Central memory CD4-positive, alpha-beta T cell (primary cell): ENCODE measurements at regions not wholly inside any gene's neighbourhood (a gene's known extent, or its start where the extent isn't known, plus 50 kb on each side); places are given as distances from the start of the nearest gene placed in this dataset.

ENCODE experiments used
- DNase-seq: peaks from one replicate; pipeline ENCODE4 v3.0.0; 2022

DNA sequence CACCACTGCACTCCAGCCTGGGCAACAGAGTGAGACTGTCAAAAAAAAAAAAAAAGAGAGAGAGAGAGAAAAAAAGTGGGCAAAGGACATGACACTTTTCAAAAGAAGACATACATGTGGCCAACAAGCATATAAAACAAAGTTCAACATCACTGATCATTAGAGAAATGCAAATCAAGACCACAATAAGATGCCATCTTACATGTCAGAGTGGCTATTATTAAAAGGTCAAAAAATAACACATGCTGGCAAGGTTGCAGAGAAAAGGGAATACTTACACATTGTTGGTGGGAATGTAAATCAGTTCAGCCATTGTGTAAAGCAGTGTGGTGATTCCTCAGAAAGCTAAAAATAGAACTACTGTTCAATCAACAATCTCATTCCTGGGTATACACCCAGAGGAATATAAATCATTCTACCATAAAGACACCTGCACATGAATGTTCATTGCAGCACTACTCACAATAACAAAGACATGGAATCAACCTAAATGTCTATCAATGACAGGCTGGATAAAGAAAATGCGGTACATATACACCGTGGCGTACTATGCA lies 94.9 kb upstream of the TRIM2 start:
- no peak for DNase-seq

DNA sequence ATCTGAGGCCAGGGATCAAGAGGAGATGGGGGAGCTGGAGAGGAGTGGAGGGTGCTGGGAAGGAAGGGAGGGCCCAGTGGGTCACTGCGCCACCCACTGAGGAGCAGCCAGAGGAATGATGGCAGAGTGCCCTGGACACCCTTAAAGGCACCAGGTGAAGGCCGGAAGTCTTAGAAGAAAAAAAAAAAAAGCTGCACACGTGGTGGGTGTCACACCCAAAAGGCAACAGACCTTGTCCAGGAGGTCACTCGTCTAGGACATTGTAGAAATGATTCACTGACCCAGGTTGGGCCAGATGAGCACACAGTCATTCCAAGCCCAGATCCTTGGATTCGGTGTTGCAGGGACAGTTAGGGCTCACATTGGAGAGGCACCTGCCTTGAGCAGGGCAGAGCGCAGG lies 93.5 kb upstream of the TRIM2 start:
- DNase-seq = no peak

DNA sequence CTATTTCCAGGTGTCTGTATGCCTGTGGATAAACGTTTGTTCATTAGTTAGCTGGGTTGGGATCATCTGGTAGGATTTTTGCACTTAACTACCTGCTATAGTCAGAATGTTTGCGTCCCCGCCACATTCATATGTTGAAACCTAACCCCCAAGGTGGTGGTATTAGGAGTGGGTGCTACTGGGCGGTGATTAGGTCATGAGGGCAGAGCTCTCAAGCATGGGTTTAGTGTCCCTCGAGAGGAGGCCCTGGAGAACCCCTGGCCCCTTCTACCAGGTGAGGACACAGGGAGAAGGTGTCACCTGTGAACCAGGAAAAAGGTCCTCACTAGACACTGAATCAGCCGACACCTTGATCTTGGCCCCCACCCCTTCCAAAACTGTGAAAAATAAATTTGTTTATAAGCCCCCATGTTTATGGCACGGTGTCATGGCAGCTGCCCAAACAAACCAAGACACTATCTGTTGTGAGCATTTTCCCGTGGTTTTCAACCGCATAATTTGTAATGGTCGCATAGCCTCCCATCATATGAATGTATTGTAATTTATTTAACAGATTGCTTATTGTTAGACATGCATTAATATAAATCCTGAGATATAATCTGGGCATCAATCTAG lies 92.7 kb upstream of the TRIM2 start:
- no peak for DNase-seq

DNA sequence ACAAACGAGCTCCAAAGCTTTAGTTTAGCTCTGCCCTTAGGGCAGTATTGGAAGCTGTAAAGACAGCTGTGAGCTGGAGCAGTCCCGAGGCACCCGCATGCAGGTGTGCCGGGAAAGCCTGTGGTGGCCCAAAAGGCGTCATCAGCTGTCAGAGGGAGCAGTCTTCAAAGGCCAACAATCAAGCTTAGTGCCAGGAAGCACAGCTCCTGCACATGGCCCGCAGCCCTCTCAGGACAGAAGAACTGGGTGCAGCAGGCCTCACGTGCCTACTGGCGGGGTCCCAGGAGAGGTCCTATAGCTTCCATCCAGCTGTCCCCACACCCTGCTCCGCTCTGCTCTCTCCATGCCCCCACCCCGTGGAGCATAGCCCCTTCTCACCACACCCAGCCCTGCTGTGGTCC lies 92.2 kb upstream of the TRIM2 start:
- DNase-seq = peak; percentile 55

DNA sequence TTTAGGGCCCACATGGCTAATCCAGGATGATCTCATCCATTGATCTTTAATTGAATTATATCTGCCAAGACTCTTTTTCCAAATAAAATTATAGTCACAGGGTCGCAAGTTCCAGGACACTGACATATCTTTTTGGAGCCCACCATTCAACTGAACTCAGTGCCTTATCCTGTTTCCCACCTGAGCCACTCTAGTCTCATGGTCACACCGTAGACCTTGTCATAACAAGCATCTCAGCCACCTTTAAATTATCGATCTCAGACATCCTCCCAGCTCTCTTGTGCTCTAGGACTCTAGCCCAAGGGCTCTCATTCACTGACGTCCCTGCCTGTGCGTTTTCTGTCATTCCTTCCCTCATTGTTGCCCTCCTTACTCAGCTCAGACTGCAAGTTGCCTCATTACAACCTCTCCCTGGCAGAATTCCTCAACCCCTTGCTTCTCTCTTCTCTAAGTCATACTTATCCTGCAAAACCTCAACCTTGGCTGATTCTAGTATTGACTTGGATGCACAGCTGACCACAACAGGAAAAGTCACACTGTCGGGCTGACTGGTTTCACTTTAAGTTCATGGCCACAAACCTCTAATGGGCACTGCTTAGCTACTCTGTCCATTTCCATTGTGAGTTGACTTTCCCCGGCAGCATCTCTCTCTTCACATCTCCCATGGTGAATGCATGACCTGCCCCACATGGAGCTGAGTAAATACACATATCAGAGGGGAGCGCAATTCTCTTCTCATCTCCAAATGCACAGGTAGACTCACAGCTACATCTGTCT lies 91.0 kb upstream of the TRIM2 start:
- DNase-seq = no peak

DNA sequence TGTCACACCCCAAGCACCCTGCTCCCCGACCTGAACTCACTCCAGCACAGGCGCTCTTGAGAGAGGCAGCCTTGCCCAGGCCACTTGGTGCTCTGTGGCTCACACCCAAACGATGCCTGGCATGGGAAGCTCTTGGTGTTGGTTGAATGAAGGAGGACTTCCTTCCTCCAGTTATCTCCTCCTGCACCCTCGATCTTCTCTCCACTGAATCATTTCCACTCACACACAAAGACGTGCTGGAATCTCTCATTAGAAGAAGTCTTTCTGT lies 90.5 kb upstream of the TRIM2 start:
- no peak for DNase-seq

DNA sequence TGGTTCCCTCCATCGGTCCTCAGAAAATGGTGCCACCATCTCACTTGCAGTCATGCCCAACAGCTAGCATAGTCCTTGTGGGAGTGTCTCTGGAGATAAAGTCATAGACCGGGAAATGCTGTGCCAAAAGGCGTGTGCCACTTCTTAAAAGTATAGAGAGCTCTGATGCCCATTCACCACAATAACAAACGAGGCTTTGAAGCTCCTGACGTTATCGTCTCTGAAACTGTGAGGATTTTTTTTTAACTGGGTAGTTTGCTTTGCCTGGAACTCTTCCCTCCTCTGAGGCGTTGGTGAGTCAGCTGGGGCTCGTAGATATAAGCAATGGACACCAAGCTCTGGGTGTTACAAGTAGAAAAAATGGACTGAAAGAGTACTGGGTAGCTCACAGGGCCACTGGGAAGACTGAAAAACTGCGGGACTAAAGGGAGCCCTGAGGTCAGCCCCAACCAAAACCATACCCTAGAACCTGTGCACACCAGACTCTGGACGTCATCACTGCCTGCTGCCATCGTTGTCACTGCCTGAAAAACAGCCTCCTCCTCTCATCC lies 89.4 kb upstream of the TRIM2 start:
- peak; percentile 86 for DNase-seq

DNA sequence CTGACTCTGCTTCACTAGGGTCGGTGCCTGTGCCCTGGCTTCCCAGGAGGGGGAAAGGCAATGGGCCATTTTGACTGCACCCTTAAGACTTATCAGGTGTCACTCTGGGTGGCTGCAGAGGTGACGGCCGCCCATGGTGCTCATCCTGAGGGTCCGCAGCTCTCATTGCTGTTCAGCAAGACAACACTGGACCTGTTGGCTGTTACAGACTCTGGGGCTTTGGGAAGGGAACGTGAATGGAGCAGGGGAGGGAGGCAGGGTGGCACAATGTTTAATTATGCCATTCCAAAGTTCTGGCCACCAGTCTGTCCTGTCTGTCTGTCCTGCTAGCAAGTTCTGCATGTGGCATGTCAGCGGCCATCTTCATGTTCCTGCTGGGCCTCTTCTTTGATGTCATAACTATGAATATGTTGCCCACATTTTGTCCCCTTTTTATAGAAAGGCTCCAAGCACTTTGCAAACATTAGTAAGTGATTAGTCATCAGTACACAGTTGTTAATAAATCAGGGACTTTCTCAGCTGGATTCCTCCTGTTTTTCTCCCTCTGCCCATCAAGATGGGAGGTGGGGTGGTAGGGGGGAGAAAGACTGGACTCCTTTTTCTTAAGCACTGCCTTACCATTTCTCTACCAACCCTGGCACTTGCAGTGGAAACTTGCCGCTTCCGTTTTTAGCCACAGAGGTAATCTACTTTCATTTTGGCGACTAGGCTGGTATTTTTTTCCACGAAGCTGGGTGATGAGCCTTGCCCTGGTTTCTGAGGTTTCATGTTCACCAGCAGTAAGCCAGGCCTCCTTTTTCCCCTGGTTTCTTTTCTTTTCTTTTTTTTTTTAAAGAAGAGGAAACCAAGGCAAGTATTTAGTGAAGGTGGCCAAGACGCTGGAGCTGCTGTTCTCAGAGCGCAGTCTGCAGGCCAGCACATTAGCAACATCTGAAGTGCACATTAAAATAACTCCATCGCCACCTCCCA lies 88.6 kb upstream of the TRIM2 start:
- peak; percentile 90 for DNase-seq

DNA sequence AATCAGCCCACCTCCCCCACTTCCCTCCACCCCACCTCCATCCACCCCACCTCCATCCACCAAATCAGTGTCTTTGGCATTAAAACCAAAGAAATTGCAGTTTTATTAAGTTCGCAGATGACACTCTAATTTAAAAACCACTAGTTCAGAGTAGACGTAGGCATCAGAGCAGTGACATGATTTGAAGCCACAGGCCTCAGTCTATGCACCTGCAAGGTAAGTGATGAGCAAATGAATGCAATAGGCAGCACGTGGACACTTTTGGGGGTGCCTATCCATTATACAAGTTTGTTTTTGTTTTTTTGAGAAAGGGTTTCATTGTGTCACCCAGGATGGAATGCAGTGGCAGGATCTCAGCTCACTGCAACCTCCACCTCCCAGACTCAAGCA lies 88.0 kb upstream of the TRIM2 start:
- DNase-seq = peak; percentile 70

DNA sequence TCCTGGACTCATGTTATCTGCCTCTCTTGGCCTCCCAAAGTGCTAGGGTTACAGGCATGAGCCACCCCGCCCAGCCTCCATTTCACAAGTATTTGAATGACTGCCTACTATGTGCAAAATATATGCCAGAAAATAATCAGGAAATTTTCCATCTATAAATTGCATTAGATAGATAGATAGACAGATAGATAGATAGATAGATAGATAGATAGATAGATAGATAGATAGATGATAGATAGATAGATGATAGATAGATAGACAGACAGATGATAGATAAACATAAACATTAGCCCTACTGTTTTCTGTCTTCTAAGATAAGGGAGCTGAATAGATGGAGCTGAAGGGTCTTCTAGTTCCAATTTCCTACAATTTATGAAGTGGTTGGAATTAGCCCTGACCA lies 87.4 kb upstream of the TRIM2 start:
- no peak for DNase-seq

DNA sequence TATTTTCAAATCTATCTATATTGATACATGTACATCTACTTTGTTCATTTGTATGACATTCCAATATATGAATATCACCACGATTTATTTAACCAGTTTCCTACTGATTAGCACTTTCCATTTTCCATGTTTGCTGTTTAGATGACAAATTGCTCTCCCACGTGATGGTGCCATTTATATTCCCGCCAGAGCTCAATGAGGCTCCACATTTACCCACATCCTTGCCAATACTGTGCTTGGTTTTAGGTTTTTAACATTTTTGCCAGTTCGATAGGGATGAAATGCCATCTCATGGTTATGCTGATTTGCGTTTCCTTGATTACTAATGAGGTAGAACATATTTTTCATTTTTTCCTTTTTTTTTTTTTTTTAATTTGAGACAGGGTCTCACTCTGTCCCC lies 86.7 kb upstream of the TRIM2 start:
- DNase-seq = no peak

DNA sequence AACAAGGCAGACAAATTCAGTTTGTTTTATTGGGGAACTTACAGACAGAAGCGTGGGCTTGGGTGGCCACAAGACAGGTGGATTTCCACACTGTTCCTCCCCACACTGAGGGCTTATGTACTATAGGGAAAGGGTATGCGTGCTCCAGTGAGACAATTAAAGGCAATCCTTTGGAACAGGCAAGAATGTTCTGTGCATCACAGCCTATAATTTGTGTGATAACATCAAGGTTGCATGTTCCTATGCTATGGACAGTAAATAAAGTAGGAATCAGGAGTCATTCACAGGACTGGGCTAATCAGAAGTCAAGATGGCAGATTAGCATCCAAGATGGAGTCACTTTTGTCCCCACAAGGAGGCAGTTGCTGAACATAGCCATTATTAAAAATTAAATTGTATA lies 84.6 kb upstream of the TRIM2 start:
- DNase-seq = no peak

DNA sequence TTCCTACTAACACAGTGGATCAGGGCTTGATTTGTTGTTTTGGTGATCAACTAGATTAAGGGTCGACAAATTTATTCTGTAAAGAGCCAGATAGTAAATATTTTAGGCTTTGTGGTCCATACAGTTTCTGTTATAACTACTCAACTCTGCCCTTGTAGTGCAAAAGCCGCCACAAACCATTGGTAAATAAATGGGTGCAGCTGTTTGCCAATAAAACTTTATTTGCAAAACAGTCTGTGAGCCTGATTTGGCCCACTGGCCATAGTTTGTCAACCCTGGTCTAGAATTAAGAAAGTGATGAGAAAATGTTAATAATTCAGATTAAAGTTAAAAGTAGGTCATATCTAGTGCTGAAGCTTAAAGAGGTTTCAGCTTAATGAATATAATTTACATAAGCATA lies 84.0 kb upstream of the TRIM2 start:
- DNase-seq = no peak

DNA sequence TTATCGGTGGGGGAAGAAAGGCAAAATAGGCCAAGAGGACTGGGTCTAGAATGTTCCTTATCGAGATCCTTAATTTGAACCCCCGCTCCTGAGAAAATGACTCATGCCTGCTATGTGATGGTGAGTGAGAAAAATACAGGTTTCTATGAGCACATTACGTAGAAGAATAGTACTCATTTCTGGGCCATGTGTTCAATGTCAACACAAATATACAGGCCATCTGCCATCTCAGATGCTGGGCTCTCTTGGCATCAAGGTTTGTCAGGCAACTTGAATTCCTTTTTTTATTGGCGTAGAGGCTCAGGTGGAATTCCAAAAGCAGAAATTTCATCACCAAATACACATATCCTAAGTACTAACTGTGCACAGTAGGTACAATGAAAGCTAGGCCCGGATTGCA lies 81.4 kb upstream of the TRIM2 start:
- no peak for DNase-seq

DNA sequence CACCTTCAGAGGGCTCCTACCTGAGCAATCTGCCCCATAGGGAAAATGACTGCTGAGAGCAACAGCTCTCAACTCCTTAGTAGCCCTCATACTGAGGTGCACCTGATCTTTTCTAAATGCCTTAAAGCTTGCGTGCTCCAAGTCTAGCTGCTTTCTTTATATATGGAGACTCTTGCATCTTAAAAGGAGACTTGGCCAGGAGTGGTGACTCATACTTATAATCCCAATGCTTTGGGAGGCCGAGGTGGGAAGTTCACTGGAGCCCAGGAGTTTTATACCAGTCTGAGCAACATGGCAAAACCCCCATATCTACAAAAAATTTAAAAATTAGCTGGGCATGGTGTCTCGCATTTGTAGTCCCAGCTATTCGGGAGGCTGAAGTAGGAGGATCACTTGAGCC lies 78.1 kb upstream of the TRIM2 start:
- DNase-seq = no peak

DNA sequence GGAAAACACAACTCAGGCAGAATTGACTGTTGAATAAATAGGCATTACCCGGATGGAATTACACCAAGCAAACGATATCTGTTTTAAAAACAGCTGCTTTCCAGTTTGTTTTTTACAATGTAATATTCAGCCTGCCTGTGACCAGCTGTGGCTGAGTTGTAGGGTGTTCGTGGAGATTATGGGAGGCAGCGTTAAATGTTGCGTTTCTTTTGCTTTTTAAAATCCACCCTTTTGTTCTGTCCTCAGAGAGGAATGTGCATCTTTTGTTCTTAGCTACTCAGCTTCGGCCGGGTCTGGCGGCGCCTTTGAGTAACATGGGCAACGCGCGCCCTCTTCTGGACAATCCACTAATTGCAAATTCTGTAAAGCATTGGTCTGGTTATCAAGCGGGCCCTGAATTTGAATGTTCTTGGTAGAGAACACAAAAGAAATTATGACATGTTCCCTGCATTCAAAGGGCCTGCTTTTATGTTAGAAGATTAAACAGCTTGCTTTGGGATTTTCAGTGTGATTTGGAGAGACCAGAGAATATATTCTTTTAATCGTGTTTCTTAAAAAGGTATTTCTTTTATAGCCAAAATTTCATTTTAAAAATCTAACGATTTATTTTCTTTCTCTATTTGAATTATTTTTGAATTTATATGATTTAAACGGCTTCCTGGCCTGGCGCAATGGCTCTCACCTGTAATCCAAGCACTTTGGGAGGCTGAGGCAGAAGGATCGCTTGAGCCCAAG lies 76.3 kb upstream of the TRIM2 start:
- DNase-seq = peak; percentile 77

DNA sequence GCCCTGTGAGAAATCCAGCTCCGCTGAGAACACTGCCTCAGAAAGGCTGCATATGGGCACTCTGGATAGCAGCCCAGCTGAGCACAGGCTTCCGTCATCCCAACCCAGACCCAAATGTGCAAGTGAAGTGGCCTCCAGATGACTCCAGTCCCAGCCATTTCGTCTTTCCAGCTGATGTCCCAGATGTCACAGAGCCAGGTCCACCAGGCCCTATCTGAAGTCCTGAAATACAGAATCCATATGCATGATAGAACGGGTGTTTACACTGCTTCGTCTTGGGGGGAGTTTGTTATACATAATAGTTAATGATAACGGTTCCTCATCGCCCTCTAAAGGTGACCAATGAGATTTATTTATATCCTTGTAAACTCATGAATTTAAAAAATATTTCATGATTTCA lies 72.6 kb upstream of the TRIM2 start:
- no peak for DNase-seq

DNA sequence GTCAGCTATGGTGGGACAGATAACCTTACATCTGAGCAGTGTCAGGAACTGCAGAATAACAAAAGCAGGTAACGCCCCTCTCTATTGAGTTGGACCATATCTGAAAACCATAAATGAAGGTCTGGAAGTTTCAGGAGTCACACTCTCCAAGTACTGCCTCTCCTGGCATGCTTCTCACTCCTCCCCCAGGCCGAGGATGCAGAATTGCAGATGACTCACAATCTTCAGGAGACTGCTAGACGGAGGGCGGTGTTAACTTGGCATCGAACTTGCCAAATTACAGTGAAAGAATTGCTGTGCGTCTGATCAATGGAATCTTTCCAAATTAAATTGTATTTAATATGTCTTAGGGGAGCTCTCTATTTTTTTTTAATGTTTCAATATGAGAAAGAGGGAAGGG lies 67.1 kb upstream of the TRIM2 start:
- no peak for DNase-seq

DNA sequence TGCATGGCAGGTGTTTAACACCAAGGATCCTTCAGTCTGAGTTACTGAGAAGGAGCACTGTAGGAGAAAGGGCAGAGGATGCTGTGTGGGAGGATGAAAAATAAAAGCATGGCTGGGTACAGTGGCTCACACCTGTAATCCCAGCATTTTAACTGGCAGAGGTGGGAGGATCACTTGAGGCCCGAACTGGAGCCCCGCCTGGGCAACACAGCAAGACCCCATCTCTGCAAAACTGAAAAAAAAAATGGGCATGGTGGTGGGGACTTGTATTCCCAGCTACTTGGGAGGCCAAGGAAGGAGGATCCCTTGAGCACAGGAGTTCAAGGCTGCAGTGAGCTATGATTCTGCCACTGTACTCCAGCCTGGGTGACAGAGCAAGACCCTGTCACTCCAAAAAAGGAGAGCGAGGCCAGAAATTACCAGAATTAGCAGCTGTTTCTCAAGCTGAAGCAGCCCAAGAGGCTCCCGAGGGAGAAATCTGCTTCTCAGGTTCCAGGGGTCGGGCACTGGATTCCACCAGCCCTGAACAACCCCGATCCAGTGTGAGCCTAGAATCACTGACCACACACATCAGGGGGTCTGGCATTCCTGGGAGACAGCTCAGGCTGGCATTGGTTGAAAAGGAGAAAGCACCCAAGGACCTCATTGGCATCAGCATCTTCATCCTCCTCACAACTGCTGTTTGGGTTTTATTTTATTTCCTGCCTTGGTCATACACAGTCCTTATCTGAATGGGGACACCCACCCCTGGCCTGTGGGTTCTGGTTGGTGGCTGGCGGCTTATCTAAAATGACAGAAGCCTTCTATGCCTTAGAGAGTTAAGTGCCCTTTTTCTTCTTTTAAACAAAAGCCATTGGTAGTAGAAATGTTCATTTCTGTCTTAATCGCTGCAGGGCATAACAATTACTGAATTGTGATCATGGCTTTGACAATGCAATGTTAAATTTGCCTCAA lies 66.3 kb upstream of the TRIM2 start:
- DNase-seq = no peak

DNA sequence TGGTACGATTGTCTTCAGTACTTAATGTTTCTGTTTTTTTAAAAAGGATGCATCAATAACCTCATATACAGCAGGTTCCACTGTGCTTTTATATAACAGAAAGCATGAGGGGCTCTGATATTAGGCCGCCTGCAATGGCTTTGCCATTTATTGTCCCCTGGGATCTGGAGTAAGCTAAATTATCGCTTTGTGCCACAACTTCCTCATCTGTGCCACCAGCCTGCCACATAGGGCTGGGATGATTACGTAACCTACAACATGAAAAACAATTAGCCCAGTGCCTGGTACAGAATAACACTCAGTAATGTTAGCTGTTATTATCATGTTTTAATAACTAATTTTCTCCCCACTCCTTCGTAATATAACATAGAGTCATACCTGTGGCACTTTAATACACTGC lies 65.5 kb upstream of the TRIM2 start:
- no peak for DNase-seq

DNA sequence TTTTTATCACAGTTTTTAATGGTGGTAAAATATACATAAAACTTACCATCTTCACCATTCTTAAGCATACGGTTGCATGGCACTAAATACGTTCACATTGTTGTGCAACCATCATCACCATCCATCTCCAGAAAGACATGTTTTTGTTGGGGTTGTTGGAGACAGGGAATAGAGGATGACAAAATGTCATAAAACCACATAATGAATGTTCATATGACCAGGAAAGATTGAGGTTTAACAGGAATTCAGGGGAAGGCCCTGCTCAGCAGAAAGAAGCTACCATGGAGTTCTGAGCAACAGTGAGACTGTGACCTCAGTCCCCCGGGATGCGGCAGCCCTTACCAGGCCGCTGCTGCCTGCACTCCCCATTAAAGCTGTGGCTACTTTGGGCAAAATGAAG lies 63.9 kb upstream of the TRIM2 start:
- no peak for DNase-seq
